Stimulated activated CD4-positive, alpha-beta T cell treated with anti-CD3 and anti-CD28 coated beads, Interleukin-15, amount 100 ng/mL, for 48 hours (primary cell): ENCODE measurements at regions not wholly inside any gene's neighbourhood (a gene's known extent, or its start where the extent isn't known, plus 50 kb on each side); places are given as distances from the start of the nearest gene placed in this dataset.
"Not testable (repeated sequence)": the region's sequence is repeated elsewhere in the genome, so short reads cannot be mapped to it uniquely, and the experiment has no call there.

Experiments
- DNase-seq, 2 donors: peaks; one replicate each; pipeline ENCODE4 v3.0.0-alpha.2; 2020; ENCODE audit warnings: low read depth in 2 of 2

GRCh38 chr5:105702323-105702722, 1968.4 kb downstream of the EFNA5 start:
- DNase-seq: no peak

- no peak for DNase-seq
Observed at GRCh38 chr5:105696440-105696839, 1974.3 kb downstream of the EFNA5 start.

- no peak for DNase-seq
Observed at GRCh38 chr5:105695941-105696340, 1974.8 kb downstream of the EFNA5 start.

- DNase-seq: no peak
Observed at GRCh38 chr5:105689596-105689995, 1981.1 kb downstream of the EFNA5 start.

GRCh38 chr5:105688227-105688792, 1982.4 kb downstream of the EFNA5 start:
- DNase-seq: no peak

- no peak for DNase-seq
Observed at GRCh38 chr5:105687493-105687892, 1983.2 kb downstream of the EFNA5 start.

GRCh38 chr5:105685884-105686283, 1984.9 kb downstream of the EFNA5 start:
- no peak for DNase-seq

- DNase-seq: no peak
Observed at GRCh38 chr5:105684799-105685198, 1985.9 kb downstream of the EFNA5 start.

- DNase-seq: no peak
Observed at GRCh38 chr5:105680858-105681475, 1989.8 kb downstream of the EFNA5 start.

- no peak for DNase-seq
Observed at GRCh38 chr5:105677291-105677690, 1993.4 kb downstream of the EFNA5 start.

- DNase-seq: no peak
Observed at GRCh38 chr5:105670596-105670995, 2000.1 kb downstream of the EFNA5 start.

GRCh38 chr5:105663671-105664070, 2007.1 kb downstream of the EFNA5 start:
- no peak for DNase-seq

- DNase-seq: no peak
Observed at GRCh38 chr5:105659396-105659795, 2011.3 kb downstream of the EFNA5 start.

GRCh38 chr5:105640328-105640727, 2030.4 kb downstream of the EFNA5 start:
- DNase-seq: no peak

GRCh38 chr5:105639511-105639910, 2031.2 kb downstream of the EFNA5 start:
- no peak for DNase-seq

GRCh38 chr5:105639068-105639467, 2031.7 kb downstream of the EFNA5 start:
- DNase-seq: no peak

- DNase-seq: no peak
Observed at GRCh38 chr5:105638437-105638836, 2032.3 kb downstream of the EFNA5 start.

GRCh38 chr5:105632043-105632442, 2038.7 kb downstream of the EFNA5 start:
- no peak for DNase-seq

GRCh38 chr5:105630803-105631202, 2039.9 kb downstream of the EFNA5 start:
- DNase-seq: no peak

GRCh38 chr5:105619725-105620124, 2051.0 kb downstream of the EFNA5 start:
- no peak for DNase-seq

- DNase-seq: no peak
Observed at GRCh38 chr5:105617436-105618215, 2053.1 kb downstream of the EFNA5 start.

- DNase-seq: no peak
Observed at GRCh38 chr5:105616599-105616998, 2054.0 kb upstream of the NUDT12 start.

- not testable (repeated sequence) for DNase-seq
Observed at GRCh38 chr5:105602406-105602805, 2039.8 kb upstream of the NUDT12 start.
